ENCODE measurements at regions not wholly inside any gene's neighbourhood (a gene's known extent, or its start where the extent isn't known, plus 50 kb on each side); places are given as distances from the start of the nearest gene placed in this dataset.

- Histone ChIP-seq H3K4me1 (ENCODE audit: control insufficient read depth in 4 of 4, insufficient read depth in 4 of 4, low read length in 3 of 4) (no peaks in the 10 kb centered on the region), H3K9me3 (ENCODE audit: control insufficient read depth in 4 of 4, low read length in 3 of 4) (no peaks in the 10 kb centered on the region), H3K27me3 (ENCODE audit: control insufficient read depth in 4 of 4, insufficient read depth in 4 of 4, low read length in 3 of 4) (no peaks in the 10 kb centered on the region), H3K36me3 (ENCODE audit: control insufficient read depth in 4 of 4, insufficient read depth in 3 of 4, low read depth in 1 of 4, low read length in 3 of 4) (no peaks in the 10 kb centered on the region), H3K27ac (ENCODE audit: low read depth in 1 of 2, low read length in 2 of 2) (no peak overlapping the region), H3K9ac (ENCODE audit: low read depth in 1 of 2, low read length in 2 of 2) (no peak overlapping the region), H3K4me3 (ENCODE audit: low read depth in 1 of 3, low read length in 3 of 3) (no peak overlapping the region)
- WGBS, result 68% methylated on average over 2 of the region's 2 CpGs
- DNase-seq (ENCODE audit: low spot score), result no peak
- TF ChIP-seq NR2F2 (IDR thresholded peaks at IDR 0.05), result no peak
- no peak for TF ChIP-seq FOXA1 (IDR thresholded peaks at IDR 0.05)
- TF ChIP-seq TAF1 (conservative IDR thresholded peaks at IDR 0.05), result no peak
- TF ChIP-seq YY1 (IDR thresholded peaks at IDR 0.05), result no peak
- no peak for TF ChIP-seq CTCF (IDR thresholded peaks at IDR 0.05; ENCODE audit: low read depth, low read length, missing input control)
- TF ChIP-seq RAD21 (IDR thresholded peaks at IDR 0.05), result no peak
- TF ChIP-seq SP1 (IDR thresholded peaks at IDR 0.05), result no peak
- no peak for TF ChIP-seq ZBTB33 (IDR thresholded peaks at IDR 0.05)
- no peak for TF ChIP-seq ATF3 (IDR thresholded peaks at IDR 0.05)
- no peak for TF ChIP-seq GABPA (IDR thresholded peaks at IDR 0.05 in 1 of 2, conservative IDR thresholded peaks at IDR 0.05 in 1 of 2)
- no peak for TF ChIP-seq MAX (IDR thresholded peaks at IDR 0.05)
- TF ChIP-seq JUND (IDR thresholded peaks at IDR 0.05), result no peak
- no peak for TF ChIP-seq FOXA2 (IDR thresholded peaks at IDR 0.05)
- TF ChIP-seq REST (IDR thresholded peaks at IDR 0.05), result no peak
- no peak for TF ChIP-seq EGR1 (IDR thresholded peaks at IDR 0.05; ENCODE audit: low read depth in 2 of 2)
- no peak for TF ChIP-seq HNF4G (IDR thresholded peaks at IDR 0.05)
- no peak for TF ChIP-seq HNF4A (conservative IDR thresholded peaks at IDR 0.05)
- TF ChIP-seq RXRA (IDR thresholded peaks at IDR 0.05), result no peak
Measured at GRCh38 chr6:10262505-10262904, 152.4 kb downstream of the TFAP2A start.

Measured in liver (tissue), 8 donors.